KMS-11 (cell line): ENCODE measurements at regions not wholly inside any gene's neighbourhood (a gene's known extent, or its start where the extent isn't known, plus 50 kb on each side); places are given as distances from the start of the nearest gene placed in this dataset.
"Not testable (repeated sequence)": the region's sequence is repeated elsewhere in the genome, so short reads cannot be mapped to it uniquely, and the experiment has no call there.

Experiments
- H2AFZ ChIP-seq: fragments of 200-600 bp; sonication (generic); 2 replicates; pipeline ENCODE4 v1.6.1; 2016; ENCODE audit warnings: antibody characterized with exemption, mixed run types, low read depth
- H3K27ac ChIP-seq: fragments of 200-600 bp; sonication (generic); 2 replicates; pipeline ENCODE4 v1.6.1; 2016; ENCODE audit warnings: mild to moderate bottlenecking, mixed run types
- H3K27me3 ChIP-seq: fragments of 200-600 bp; sonication (generic); 2 replicates; pipeline ENCODE4 v1.6.1; 2017; ENCODE audit warnings: mild to moderate bottlenecking, low read depth, mixed run types, moderate library complexity; ENCODE audit not compliant: insufficient read depth
- H3K36me3 ChIP-seq: fragments of 200-600 bp; sonication (generic); 2 replicates; pipeline ENCODE4 v1.6.1; 2017; ENCODE audit warnings: mild to moderate bottlenecking, mixed run types; ENCODE audit not compliant: insufficient read depth
- H3K4me1 ChIP-seq: fragments of 200-600 bp; sonication (generic); 2 replicates; pipeline ENCODE4 v1.6.1; 2016; ENCODE audit warnings: mild to moderate bottlenecking, low read depth, mixed run types; ENCODE audit not compliant: poor library complexity, severe bottlenecking
- H3K4me2 ChIP-seq: fragments of 200-600 bp; sonication (generic); 2 replicates; pipeline ENCODE4 v1.7.0; 2016; ENCODE audit warnings: mild to moderate bottlenecking, mixed run types
- H3K4me3 ChIP-seq: fragments of 200-600 bp; sonication (generic); IDR thresholded peaks from 2 replicates; pipeline ENCODE4 v1.6.1; 2017; ENCODE audit warnings: low read depth, low read length, mixed read lengths; ENCODE audit not compliant: insufficient read depth
- H3K79me2 ChIP-seq: fragments of 200-600 bp; sonication (generic); 2 replicates; pipeline ENCODE4 v1.6.1; 2016; ENCODE audit warnings: low read depth, mixed run types; ENCODE audit not compliant: insufficient read depth
- H3K9ac ChIP-seq: fragments of 200-600 bp; sonication (generic); 2 replicates; pipeline ENCODE4 v1.6.1; 2016; ENCODE audit warnings: mild to moderate bottlenecking, mixed run types
- H4K20me1 ChIP-seq: fragments of 200-600 bp; sonication (generic); 2 replicates; pipeline ENCODE4 v1.6.1; 2016; ENCODE audit warnings: mild to moderate bottlenecking, mixed run types; ENCODE audit not compliant: insufficient read depth
- CTCF ChIP-seq: fragments of 200-600 bp; sonication (generic); conservative IDR thresholded peaks from 2 replicates; pipeline ENCODE4 v1.6.1; 2017; ENCODE audit warnings: low read depth, mild to moderate bottlenecking, antibody characterized with exemption, low read length, moderate library complexity, mixed read lengths

DNA sequence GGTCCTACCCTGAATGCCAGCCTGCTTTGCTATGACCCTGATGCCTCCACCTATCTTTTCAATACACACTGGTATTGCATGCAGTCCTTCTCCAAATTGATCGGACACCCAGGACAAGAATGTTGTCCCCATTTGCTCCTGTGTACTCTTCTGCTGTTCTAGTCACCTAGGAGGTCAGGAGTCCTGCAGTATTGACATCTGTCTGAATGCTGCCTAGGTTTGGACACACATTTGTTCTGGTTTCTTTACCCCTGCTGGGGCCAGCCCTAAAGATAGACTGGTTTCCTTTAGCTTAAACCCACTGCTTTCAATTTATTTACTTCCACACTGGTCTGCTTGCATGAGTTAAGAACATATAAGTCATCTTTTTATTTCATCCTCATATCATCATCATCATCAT is 167.0 kb upstream of the CCN2 start:
- H3K4me2 ChIP-seq: no peak overlapping the region
- H3K27me3 ChIP-seq: no peaks in the 10 kb centered on the region

GRCh38 chr6:132115714-132116366 is 164.7 kb upstream of the CCN2 start:
- H3K36me3 ChIP-seq: no peaks in the 10 kb centered on the region
- H3K27ac ChIP-seq: no peak overlapping the region
- peak overlapping the region; percentile 22 for H3K4me2 ChIP-seq
- no peak overlapping the region for H3K9ac ChIP-seq
- no peaks in the 10 kb centered on the region for H4K20me1 ChIP-seq
- no peaks in the 10 kb centered on the region for H3K79me2 ChIP-seq
- H3K4me1 ChIP-seq: no peaks in the 10 kb centered on the region
- no peak for TF ChIP-seq CTCF
- no peaks in the 10 kb centered on the region for H3K27me3 ChIP-seq
- H3K4me3 ChIP-seq: no peak overlapping the region
- peak overlapping the region; percentile 32; the same call in 1 of the 2 replicates for H2AFZ ChIP-seq

More for the DNA sequence above, 167.0 kb upstream of the CCN2 start:
- Histone ChIP-seq H3K36me3 (no peaks in the 10 kb centered on the region), H2AFZ (no peak overlapping the region), H3K9ac (no peak overlapping the region), H3K4me1 (no peaks in the 10 kb centered on the region), H3K4me3 (no peak overlapping the region), H4K20me1 (no peaks in the 10 kb centered on the region), H3K79me2 (no peaks in the 10 kb centered on the region), H3K27ac (no peak overlapping the region)
- no peak for TF ChIP-seq CTCF

- no peak overlapping the region for H3K4me2 ChIP-seq
- no peak overlapping the region for H2AFZ ChIP-seq
- H3K4me3 ChIP-seq: no peak overlapping the region
- no peaks in the 10 kb centered on the region for H4K20me1 ChIP-seq
- H3K4me1 ChIP-seq: no peaks in the 10 kb centered on the region
- H3K27me3 ChIP-seq: no peaks in the 10 kb centered on the region
- H3K36me3 ChIP-seq: no peaks in the 10 kb centered on the region
- TF ChIP-seq CTCF: no peak
- no peaks in the 10 kb centered on the region for H3K79me2 ChIP-seq
- no peak overlapping the region for H3K27ac ChIP-seq
- no peak overlapping the region for H3K9ac ChIP-seq
These were observed 163.1 kb upstream of the CCN2 start for GRCh38 chr6:132114201-132114825.

DNA sequence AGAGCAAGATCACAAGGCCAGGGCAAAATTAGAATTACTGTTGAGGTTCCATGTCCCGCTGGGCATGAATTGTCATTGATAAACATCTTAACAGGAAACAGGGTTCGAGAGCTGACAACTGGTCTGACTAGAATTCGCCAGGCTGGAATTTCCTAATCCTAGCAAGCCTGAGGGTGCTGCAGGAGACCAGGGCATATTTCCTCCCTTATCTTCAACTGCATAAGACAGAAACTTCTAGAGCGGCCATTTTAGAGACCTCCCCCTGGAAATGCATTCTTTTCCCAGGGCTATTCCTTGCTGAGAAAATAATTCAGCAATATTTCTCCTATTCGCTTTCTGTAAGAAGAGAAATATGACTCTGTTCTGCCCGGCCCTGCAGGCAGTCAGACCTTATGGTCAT is 158.6 kb upstream of the CCN2 start:
- not testable (repeated sequence) for H3K27me3 ChIP-seq, H3K4me2 ChIP-seq, H3K79me2 ChIP-seq, H3K4me3 ChIP-seq, H2AFZ ChIP-seq, H4K20me1 ChIP-seq, H3K4me1 ChIP-seq, H3K27ac ChIP-seq, H3K36me3 ChIP-seq, H3K9ac ChIP-seq

DNA sequence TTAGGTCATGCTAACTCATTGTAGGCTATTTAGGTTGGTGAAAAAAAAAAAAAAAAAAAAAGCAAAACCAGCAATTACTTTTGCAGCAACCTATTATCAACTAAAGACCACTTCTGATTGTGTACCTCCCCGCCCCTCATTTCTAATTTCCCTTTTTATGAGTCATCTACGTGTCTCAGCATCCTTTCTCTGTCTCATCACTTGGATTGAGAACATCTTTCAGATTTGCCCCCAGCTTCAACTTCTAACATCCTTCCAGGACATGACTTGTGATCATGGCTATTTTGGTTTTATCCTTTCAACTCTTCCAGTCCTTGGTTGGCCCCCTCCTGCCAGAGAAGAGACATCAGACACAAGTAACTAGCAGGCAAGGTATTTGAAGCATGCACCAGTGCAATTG is 156.7 kb upstream of the CCN2 start:
- Histone ChIP-seq H3K9ac (no peak overlapping the region), H3K27ac (no peak overlapping the region), H3K4me1 (no peaks in the 10 kb centered on the region), H3K79me2 (no peaks in the 10 kb centered on the region), H4K20me1 (no peaks in the 10 kb centered on the region), H3K4me2 (no peak overlapping the region), H3K36me3 (no peaks in the 10 kb centered on the region), H2AFZ (no peak overlapping the region), H3K27me3 (no peaks in the 10 kb centered on the region), H3K4me3 (no peak overlapping the region)
- no peak for TF ChIP-seq CTCF
